Endothelial cell of umbilical vein (primary cell): ENCODE measurements at regions not wholly inside any gene's neighbourhood (a gene's known extent, or its start where the extent isn't known, plus 50 kb on each side); places are given as distances from the start of the nearest gene placed in this dataset.

ENCODE experiments used
- BruUV-seq: library from RNA; stranded (reverse); fragments of 400-500 nt; replicated peaks from 2 replicates; lab custom pipeline; 2021; lab: Mats Ljungman, UMichigan
- CTCF ChIA-PET: fragments of 300-600, 350-600 bp; sonication (Branson Sonifier 250); formaldehyde crosslinking; loops from one replicate; lab custom pipeline; 2021; ENCODE audit warnings: antibody characterized with exemption, inconsistent platforms; lab: Charles Lee
- POLR2A ChIA-PET: fragments of 300-600, 350-600 bp; sonication (Branson Sonifier 250); formaldehyde crosslinking; loops from one replicate; lab custom pipeline; 2021; ENCODE audit warnings: antibody characterized with exemption, inconsistent platforms; lab: Charles Lee
- DNase-seq: peaks from one replicate; pipeline ENCODE4 v3.0.0-alpha.2; 2011; ENCODE audit warnings: low read depth, low spot score
- FAIRE-seq: peaks from 2 replicates; lab custom pipeline; 2011; peaks lifted over from hg19 to GRCh38; lab: Jason Lieb, UNC
- H2AFZ ChIP-seq: 2 replicates; pipeline ENCODE4 v1.6.0; 2012; ENCODE audit warnings: low read depth, low read length, control low read depth, inconsistent platforms
- H3K27ac ChIP-seq: 2 replicates; pipeline ENCODE4 v1.5.1; 2011; ENCODE audit warnings: low read depth, mild to moderate bottlenecking, control low read depth, low read length, moderate library complexity; ENCODE audit not compliant: insufficient read depth
- H3K27me3 ChIP-seq, 2 experiments: 2 replicates each; pipeline versions ENCODE4 v1.6.0 to v1.6.1; 2011; ENCODE audit warnings: low read length in 2 of 2, mixed read lengths in 1 of 2; ENCODE audit not compliant: control insufficient read depth in 2 of 2, insufficient read depth in 2 of 2
- H3K36me3 ChIP-seq, 2 experiments: 2 replicates in 1 of 2; 3 replicates in 1 of 2; pipeline ENCODE4 v1.5.1; 2011; ENCODE audit warnings: low read length in 2 of 2, mild to moderate bottlenecking in 1 of 2, moderate library complexity in 1 of 2; ENCODE audit not compliant: control insufficient read depth in 2 of 2, insufficient read depth in 2 of 2; ENCODE audit errors: extremely low read depth in 1 of 2
- H3K4me1 ChIP-seq: 3 replicates; pipeline ENCODE4 v1.5.1; 2011; ENCODE audit warnings: mild to moderate bottlenecking, low read length; ENCODE audit not compliant: control insufficient read depth, insufficient read depth; ENCODE audit errors: extremely low read depth
- H3K4me2 ChIP-seq: 2 replicates; pipeline ENCODE4 v1.6.1; 2011; ENCODE audit warnings: low read length, control low read depth, mixed read lengths; ENCODE audit not compliant: insufficient read depth
- H3K4me3 ChIP-seq, 3 experiments: fragments of 200-600 bp in 1 of 3; sonication (generic), shearing (Covaris generic) in 1 of 3; replicated peaks in 1 of 3; 2 replicates each; pipeline ENCODE4 v1.5.1; 2011 to 2016; ENCODE audit warnings: control low read depth in 3 of 3, low read length in 3 of 3, mild to moderate bottlenecking in 2 of 3, inconsistent platforms in 1 of 3, low read depth in 1 of 3, moderate library complexity in 1 of 3; ENCODE audit not compliant: insufficient read depth in 1 of 3
- H3K79me2 ChIP-seq: 2 replicates; pipeline ENCODE4 v1.6.0; 2012; ENCODE audit warnings: low read length, inconsistent platforms; ENCODE audit not compliant: control insufficient read depth, insufficient read depth
- H3K9ac ChIP-seq: replicated peaks from 2 replicates; pipeline ENCODE3; 2011; ENCODE audit warnings: low read length, control low read depth; ENCODE audit not compliant: insufficient read depth; ENCODE audit errors: extremely low read depth
- H3K9me1 ChIP-seq: replicated peaks from 3 replicates; pipeline ENCODE4 v1.6.0; 2011; ENCODE audit warnings: mild to moderate bottlenecking, low read length; ENCODE audit not compliant: control insufficient read depth, insufficient read depth; ENCODE audit errors: extremely low read depth
- H3K9me3 ChIP-seq: replicated peaks from 2 replicates; pipeline ENCODE4 v1.5.1; 2012; ENCODE audit warnings: low read length, inconsistent platforms; ENCODE audit not compliant: control insufficient read depth, insufficient read depth
- H4K20me1 ChIP-seq: replicated peaks from 2 replicates; pipeline ENCODE3; 2011; ENCODE audit warnings: mild to moderate bottlenecking, low read length; ENCODE audit not compliant: control insufficient read depth, insufficient read depth; ENCODE audit errors: extremely low read depth
- EZH2 ChIP-seq: IDR thresholded peaks from 2 replicates; pipeline ENCODE4 v1.6.1; 2012; ENCODE audit warnings: borderline replicate concordance, low read depth, mild to moderate bottlenecking, moderate library complexity, low read length, inconsistent platforms; ENCODE audit not compliant: severe bottlenecking
- FOS ChIP-seq: IDR thresholded peaks from 2 replicates; pipeline ENCODE4 v1.6.1; 2011; ENCODE audit warnings: mild to moderate bottlenecking, low read length, moderate library complexity, borderline replicate concordance; ENCODE audit not compliant: insufficient read depth
- GATA2 ChIP-seq: IDR thresholded peaks from 2 replicates; pipeline ENCODE4 v1.7.0; 2011; ENCODE audit warnings: low read depth, mild to moderate bottlenecking, moderate library complexity, mixed read lengths, low read length; ENCODE audit not compliant: insufficient read length, insufficient read depth
- JUN ChIP-seq: IDR thresholded peaks from 2 replicates; pipeline ENCODE4 v1.6.1; 2011; ENCODE audit warnings: borderline replicate concordance, low read depth; ENCODE audit not compliant: insufficient read length, insufficient read depth
- MYC ChIP-seq: IDR thresholded peaks from one replicate; pipeline ENCODE4 v1.6.1; 2011; ENCODE audit warnings: mild to moderate bottlenecking, low read depth, low read length
- POLR2A ChIP-seq: IDR thresholded peaks from 2 replicates; pipeline ENCODE4 v1.6.1; 2012; ENCODE audit warnings: low read depth, mild to moderate bottlenecking, control low read depth, low read length
- POLR2AphosphoS5 ChIP-seq: IDR thresholded peaks from 2 replicates; pipeline ENCODE4 v1.6.1; 2012; ENCODE audit warnings: low read depth, mild to moderate bottlenecking, control low read depth, low read length, moderate library complexity; ENCODE audit not compliant: insufficient read depth
- dilution Hi-C: fragments of 300-500 bp; cut with MboI; formaldehyde crosslinking; loops from one replicate; pipeline ENCODE4 v1.15.0; 2019; ENCODE audit warnings: low sequenced_read_pairs; ENCODE audit not compliant: extremely low pct_ligation_motif_present
- intact Hi-C: fragments of 100-400 bp; cut with micrococcal nuclease; formaldehyde crosslinking; loops from one replicate; pipeline ENCODE4 v1.10.0; 2022
- TF ChIP-seq, protein P1 (sequence below), 2 donors: IDR thresholded peaks; 1 replicate in 1 of 2; 2 replicates in 1 of 2; pipeline ENCODE4 v1.5.1; 2011; ENCODE audit warnings: low read length in 2 of 2, mild to moderate bottlenecking in 2 of 2, moderate library complexity in 2 of 2, control low read depth in 1 of 2, inconsistent platforms in 1 of 2, low read depth in 1 of 2; ENCODE audit not compliant: insufficient read depth in 1 of 2; ENCODE audit errors: extremely low read depth in 1 of 2
- TF ChIP-seq, protein P2 (sequence below): IDR thresholded peaks from 2 replicates; pipeline ENCODE4 v1.6.1; 2011; ENCODE audit not compliant: insufficient read depth, insufficient read length

DNA sequence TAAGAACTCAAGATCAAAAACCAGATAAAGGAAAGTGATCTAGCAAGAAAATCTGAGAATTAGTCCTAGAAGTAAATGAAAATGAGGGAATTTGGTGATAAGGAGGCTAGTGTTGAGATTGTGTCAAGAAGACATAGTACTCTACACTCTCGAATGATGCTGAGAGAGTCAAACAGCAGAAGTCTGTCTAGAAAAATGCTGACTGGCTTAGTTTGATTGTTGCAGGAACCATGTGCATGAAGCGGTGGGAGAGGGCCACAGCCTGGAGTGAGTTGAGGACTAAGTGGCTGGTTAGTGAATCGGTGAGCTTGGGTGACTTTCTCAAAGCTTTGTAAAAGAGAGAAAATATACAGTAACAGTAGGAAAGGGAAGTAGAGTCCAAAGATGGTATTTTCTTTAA, 124.5 kb downstream of the LRIG3 start:
- intact Hi-C loops (no loop called here), dilution Hi-C loops (no loop called here)
- BruUV-seq: no TSS peak
- Histone ChIP-seq H4K20me1 (no peaks in the 10 kb centered on the region), H3K4me2 (no peak overlapping the region), H3K9me3 (no peaks in the 10 kb centered on the region), H3K79me2 (no peaks in the 10 kb centered on the region), H3K9me1 (no peaks in the 10 kb centered on the region), H3K4me1 (no peaks in the 10 kb centered on the region), H3K36me3 (no peaks in the 10 kb centered on the region), H3K27ac (no peak overlapping the region), H2AFZ (no peak overlapping the region), H3K9ac (no peak overlapping the region), H3K27me3 (no peaks in the 10 kb centered on the region), H3K4me3 (no peak overlapping the region)
- POLR2A ChIA-PET: no interaction called here
- TF ChIP-seq, protein P1, sequence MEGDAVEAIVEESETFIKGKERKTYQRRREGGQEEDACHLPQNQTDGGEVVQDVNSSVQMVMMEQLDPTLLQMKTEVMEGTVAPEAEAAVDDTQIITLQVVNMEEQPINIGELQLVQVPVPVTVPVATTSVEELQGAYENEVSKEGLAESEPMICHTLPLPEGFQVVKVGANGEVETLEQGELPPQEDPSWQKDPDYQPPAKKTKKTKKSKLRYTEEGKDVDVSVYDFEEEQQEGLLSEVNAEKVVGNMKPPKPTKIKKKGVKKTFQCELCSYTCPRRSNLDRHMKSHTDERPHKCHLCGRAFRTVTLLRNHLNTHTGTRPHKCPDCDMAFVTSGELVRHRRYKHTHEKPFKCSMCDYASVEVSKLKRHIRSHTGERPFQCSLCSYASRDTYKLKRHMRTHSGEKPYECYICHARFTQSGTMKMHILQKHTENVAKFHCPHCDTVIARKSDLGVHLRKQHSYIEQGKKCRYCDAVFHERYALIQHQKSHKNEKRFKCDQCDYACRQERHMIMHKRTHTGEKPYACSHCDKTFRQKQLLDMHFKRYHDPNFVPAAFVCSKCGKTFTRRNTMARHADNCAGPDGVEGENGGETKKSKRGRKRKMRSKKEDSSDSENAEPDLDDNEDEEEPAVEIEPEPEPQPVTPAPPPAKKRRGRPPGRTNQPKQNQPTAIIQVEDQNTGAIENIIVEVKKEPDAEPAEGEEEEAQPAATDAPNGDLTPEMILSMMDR (IDR thresholded peaks at IDR 0.05; ENCODE audit: extremely low read depth in 1 of 2, insufficient read depth in 1 of 2, low read depth in 1 of 2, low read length in 2 of 2): no peak
- TF ChIP-seq FOS (no peak), POLR2A (no peak), GATA2 (no peak), MYC (no peak), EZH2 (no peak), POLR2AphosphoS5 (no peak), JUN (no peak)
- TF ChIP-seq, protein P2, sequence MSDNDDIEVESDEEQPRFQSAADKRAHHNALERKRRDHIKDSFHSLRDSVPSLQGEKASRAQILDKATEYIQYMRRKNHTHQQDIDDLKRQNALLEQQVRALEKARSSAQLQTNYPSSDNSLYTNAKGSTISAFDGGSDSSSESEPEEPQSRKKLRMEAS: no peak
- DNase-seq: no peak
- CTCF ChIA-PET: interaction anchor here (1.3 to 2.4 kb wide), 2 partner anchors 9 to 46 kb away, joined by 3 to 15 read pairs; no protein-coding TSS in a partner anchor
- FAIRE-seq: no peak
